A673 (cell line): ENCODE measurements at regions not wholly inside any gene's neighbourhood (a gene's known extent, or its start where the extent isn't known, plus 50 kb on each side); places are given as distances from the start of the nearest gene placed in this dataset.
"Not testable (repeated sequence)": the region's sequence is repeated elsewhere in the genome, so short reads cannot be mapped to it uniquely, and the experiment has no call there.

ENCODE experiments used
- BruUV-seq: library from RNA; stranded (reverse); fragments of 400-500 nt; replicated peaks from 2 replicates; lab custom pipeline; 2021; lab: Mats Ljungman, UMichigan
- CTCF ChIA-PET: fragments of 300-600 bp; sonication (Branson Sonifier 250); formaldehyde crosslinking; loops from one replicate; lab custom pipeline; 2022; ENCODE audit warnings: antibody characterized with exemption; lab: Charles Lee
- POLR2A ChIA-PET: fragments of 300-600 bp; sonication (Branson Sonifier 250); formaldehyde crosslinking; loops from one replicate; lab custom pipeline; 2022; ENCODE audit warnings: antibody characterized with exemption; ENCODE audit not compliant: low non-redundant PET; lab: Charles Lee
- DNase-seq: peaks from one replicate; pipeline ENCODE4 v3.0.0-alpha.2; 2015; ENCODE audit warnings: low spot score
- H3K27ac ChIP-seq: fragments of 200-600 bp; sonication (generic); 2 replicates; pipeline ENCODE4 v1.5.1; 2016; ENCODE audit warnings: mixed run types, low read depth, mild to moderate bottlenecking, mixed read lengths, antibody characterized with exemption, low read length; ENCODE audit not compliant: poor library complexity, severe bottlenecking
- H3K27me3 ChIP-seq: fragments of 200-600 bp; sonication (generic); replicated peaks from 2 replicates; pipeline ENCODE4 v1.6.1; 2017; ENCODE audit warnings: mixed run types, low read depth, mild to moderate bottlenecking, mixed read lengths, antibody characterized with exemption, low read length; ENCODE audit not compliant: insufficient read depth, poor library complexity
- H3K36me3 ChIP-seq: fragments of 200-600 bp; sonication (generic); 2 replicates; pipeline ENCODE4 v1.6.1; 2016; ENCODE audit warnings: mixed run types, mild to moderate bottlenecking, mixed read lengths, antibody characterized with exemption, low read length; ENCODE audit not compliant: insufficient read depth, poor library complexity, severe bottlenecking
- H3K4me1 ChIP-seq: fragments of 200-600 bp; sonication (generic); 2 replicates; pipeline ENCODE4 v1.6.1; 2017; ENCODE audit warnings: mixed run types, mild to moderate bottlenecking, mixed read lengths, antibody characterized with exemption, low read length; ENCODE audit not compliant: insufficient read depth, poor library complexity, severe bottlenecking
- H3K4me3 ChIP-seq: fragments of 200-600 bp; sonication (generic); 2 replicates; pipeline ENCODE4 v1.5.1; 2016; ENCODE audit warnings: low read depth, mixed run types, mild to moderate bottlenecking, mixed read lengths, low read length; ENCODE audit not compliant: poor library complexity, severe bottlenecking
- H3K9me3 ChIP-seq: fragments of 200-600 bp; sonication (generic); 2 replicates; pipeline ENCODE4 v1.6.1; 2016; ENCODE audit warnings: mixed run types, low read depth, mild to moderate bottlenecking, mixed read lengths, antibody characterized with exemption, low read length; ENCODE audit not compliant: poor library complexity, severe bottlenecking
- EZH2 ChIP-seq: fragments of 200-600 bp; sonication (generic); IDR thresholded peaks from 2 replicates; pipeline ENCODE4 v1.6.1; 2017; ENCODE audit warnings: borderline replicate concordance, low read depth, mild to moderate bottlenecking, mixed read lengths, antibody characterized with exemption, low read length; ENCODE audit not compliant: poor library complexity, severe bottlenecking
- intact Hi-C: fragments of 100-400 bp; cut with micrococcal nuclease; formaldehyde crosslinking; loops from one replicate; pipeline ENCODE4 v1.10.0; 2022; ENCODE audit not compliant: unreplicated experiment
- TF ChIP-seq, protein P1 (sequence below): fragments of 300-800, 200-600 bp; sonication (generic); conservative IDR thresholded peaks from 2 replicates; pipeline ENCODE4 v1.5.1; 2017; ENCODE audit warnings: low read depth, mild to moderate bottlenecking, antibody characterized with exemption, low read length, moderate library complexity, mixed read lengths

DNA sequence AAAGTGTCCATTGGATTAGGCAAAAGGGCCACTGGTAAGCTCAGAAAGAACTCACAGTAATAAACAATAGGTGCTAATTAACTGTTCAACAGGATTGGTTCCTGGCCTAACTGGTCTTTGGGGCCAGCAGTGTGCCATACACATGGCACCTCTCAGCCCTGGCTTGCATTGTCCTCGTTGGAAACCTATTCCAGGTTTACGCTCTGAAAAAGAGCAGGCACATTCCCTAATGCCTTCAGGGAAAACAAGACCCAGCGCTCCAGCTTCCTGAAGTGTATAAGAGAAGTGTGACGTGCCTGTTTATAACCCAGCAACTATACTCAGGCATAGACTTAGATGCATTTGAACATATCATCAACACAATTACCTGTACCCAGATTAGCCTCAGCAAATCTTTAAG, 51.9 kb upstream of the RBM47 start:
- Histone ChIP-seq H3K27ac (no peak overlapping the region), H3K4me3 (no peak overlapping the region), H3K9me3 (no peaks in the 10 kb centered on the region), H3K36me3 (no peaks in the 10 kb centered on the region), H3K4me1 (no peaks in the 10 kb centered on the region), H3K27me3 (no peaks in the 10 kb centered on the region)
- TF ChIP-seq, protein P1, sequence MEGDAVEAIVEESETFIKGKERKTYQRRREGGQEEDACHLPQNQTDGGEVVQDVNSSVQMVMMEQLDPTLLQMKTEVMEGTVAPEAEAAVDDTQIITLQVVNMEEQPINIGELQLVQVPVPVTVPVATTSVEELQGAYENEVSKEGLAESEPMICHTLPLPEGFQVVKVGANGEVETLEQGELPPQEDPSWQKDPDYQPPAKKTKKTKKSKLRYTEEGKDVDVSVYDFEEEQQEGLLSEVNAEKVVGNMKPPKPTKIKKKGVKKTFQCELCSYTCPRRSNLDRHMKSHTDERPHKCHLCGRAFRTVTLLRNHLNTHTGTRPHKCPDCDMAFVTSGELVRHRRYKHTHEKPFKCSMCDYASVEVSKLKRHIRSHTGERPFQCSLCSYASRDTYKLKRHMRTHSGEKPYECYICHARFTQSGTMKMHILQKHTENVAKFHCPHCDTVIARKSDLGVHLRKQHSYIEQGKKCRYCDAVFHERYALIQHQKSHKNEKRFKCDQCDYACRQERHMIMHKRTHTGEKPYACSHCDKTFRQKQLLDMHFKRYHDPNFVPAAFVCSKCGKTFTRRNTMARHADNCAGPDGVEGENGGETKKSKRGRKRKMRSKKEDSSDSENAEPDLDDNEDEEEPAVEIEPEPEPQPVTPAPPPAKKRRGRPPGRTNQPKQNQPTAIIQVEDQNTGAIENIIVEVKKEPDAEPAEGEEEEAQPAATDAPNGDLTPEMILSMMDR, result no peak
- no peak for TF ChIP-seq EZH2
- CTCF ChIA-PET, result no interaction called here
- intact Hi-C loops, result no loop called here
- no TSS peak for BruUV-seq
- POLR2A ChIA-PET, result no interaction called here
- no peak for DNase-seq

DNA sequence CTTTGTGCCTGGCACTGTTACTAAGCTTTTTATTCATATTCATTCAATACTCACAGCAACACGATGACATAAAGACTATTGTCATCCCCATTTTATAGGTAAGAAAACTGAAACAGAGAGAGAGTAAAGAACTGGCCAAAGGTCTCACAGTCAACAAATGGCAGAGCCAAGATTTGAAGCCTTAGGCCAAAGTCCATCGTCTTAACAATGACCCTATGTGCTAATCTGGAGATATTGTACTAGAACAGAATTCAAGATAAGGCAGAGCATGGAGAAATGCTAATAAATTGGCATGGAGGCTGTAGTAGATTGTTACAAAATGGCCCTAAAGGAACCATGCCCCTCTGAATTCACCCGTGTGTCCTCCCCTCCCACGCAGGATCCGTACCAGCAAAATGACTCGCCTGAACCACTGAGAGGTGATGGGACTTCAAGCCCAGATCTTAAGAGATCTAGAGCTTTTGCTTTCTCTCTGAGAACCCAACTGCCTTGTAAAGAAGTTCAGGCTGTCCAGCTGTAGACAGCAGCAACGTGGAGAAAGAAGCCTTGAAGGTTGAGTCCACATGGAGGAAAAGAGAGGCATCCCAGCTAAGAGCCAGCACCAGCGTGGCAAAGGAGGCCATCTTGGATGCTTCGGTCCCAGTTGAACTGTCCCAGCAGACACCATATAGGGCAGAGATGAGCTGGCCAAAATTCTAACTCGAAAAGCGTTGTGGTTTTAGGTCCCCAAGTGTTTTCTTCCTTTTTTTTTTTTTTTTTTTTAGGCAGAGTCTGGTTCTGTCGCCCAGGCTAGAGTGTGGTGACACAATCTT, 52.8 kb upstream of the RBM47 start:
- TF ChIP-seq EZH2, result no peak
- TF ChIP-seq, protein P1, result no peak
- Histone ChIP-seq H3K27me3 (no peaks in the 10 kb centered on the region), H3K36me3 (no peaks in the 10 kb centered on the region), H3K27ac (no peak overlapping the region), H3K9me3 (no peaks in the 10 kb centered on the region), H3K4me1 (no peaks in the 10 kb centered on the region), H3K4me3 (no peak overlapping the region)
- intact Hi-C loops, result no loop called here
- CTCF ChIA-PET, result no interaction called here
- POLR2A ChIA-PET, result interaction anchor here (0.5 to 0.6 kb wide), 3 partner anchors 17 to 166 kb away, joined by 6 to 11 read pairs (median 7); no protein-coding TSS in a partner anchor
- DNase-seq, result no peak
- no TSS peak for BruUV-seq

DNA sequence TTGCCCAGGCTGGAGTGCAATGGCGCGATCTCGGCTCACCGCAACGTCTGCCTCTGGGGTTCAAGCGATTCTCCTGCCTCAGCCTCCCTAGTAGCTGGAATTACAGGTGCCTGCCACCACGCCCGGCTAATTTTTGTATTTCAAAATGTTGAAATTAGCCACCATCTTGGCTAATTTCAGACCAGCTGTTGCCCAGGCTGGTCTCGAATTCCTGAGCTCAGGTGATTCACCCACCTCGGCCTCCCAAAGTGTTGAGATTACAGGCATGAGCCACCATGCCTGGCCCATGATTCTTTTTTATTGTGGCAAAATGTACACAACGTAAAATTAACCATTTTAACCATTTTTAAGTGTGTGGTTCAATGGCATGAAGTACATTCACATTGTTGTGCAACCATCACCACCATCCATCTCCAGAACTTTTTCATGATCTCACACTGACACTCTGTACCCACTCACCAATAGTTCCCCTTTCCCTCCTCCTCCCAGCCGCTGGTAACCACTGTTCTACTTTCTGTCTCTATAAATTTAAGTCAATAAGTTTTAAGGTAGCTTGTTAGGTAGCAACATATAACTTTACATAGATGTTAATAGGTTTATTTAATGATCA, 54.0 kb upstream of the RBM47 start:
- H3K4me3 ChIP-seq, H3K36me3 ChIP-seq, H3K27me3 ChIP-seq, intact Hi-C loops, H3K27ac ChIP-seq, CTCF ChIA-PET, H3K9me3 ChIP-seq, POLR2A ChIA-PET, DNase-seq, H3K4me1 ChIP-seq, BruUV-seq: not testable (repeated sequence)
